Liver (tissue), 8 donors: ENCODE measurements at regions not wholly inside any gene's neighbourhood (a gene's known extent, or its start where the extent isn't known, plus 50 kb on each side); places are given as distances from the start of the nearest gene placed in this dataset.

Experiments used
- DNase-seq: peaks from one replicate; pipeline ENCODE4 v3.0.0-alpha.2; 2017; ENCODE audit warnings: low spot score
- H3K27ac ChIP-seq, 2 donors: one replicate each; pipeline ENCODE4 v1.7.0; 2013; ENCODE audit warnings: inconsistent platforms in 2 of 2, low read length in 2 of 2, control low read depth in 1 of 2, low read depth in 1 of 2, mild to moderate bottlenecking in 1 of 2
- H3K27me3 ChIP-seq, 4 donors: one replicate each; pipeline versions ENCODE4 v1.6.1 to v1.7.0; 2013; ENCODE audit warnings: low read length in 3 of 4, inconsistent platforms in 1 of 4, mild to moderate bottlenecking in 1 of 4, moderate library complexity in 1 of 4; ENCODE audit not compliant: control insufficient read depth in 4 of 4, insufficient read depth in 4 of 4
- H3K36me3 ChIP-seq, 4 donors: one replicate each; pipeline versions ENCODE4 v1.6.1 to v1.7.0; 2013; ENCODE audit warnings: low read length in 3 of 4, mild to moderate bottlenecking in 3 of 4, low read depth in 1 of 4, moderate library complexity in 1 of 4; ENCODE audit not compliant: control insufficient read depth in 4 of 4, insufficient read depth in 3 of 4
- H3K4me1 ChIP-seq, 4 donors: one replicate each; pipeline versions ENCODE4 v1.6.1 to v1.7.0; 2013; ENCODE audit warnings: low read length in 3 of 4, mild to moderate bottlenecking in 3 of 4, moderate library complexity in 1 of 4; ENCODE audit not compliant: control insufficient read depth in 4 of 4, insufficient read depth in 4 of 4
- H3K4me3 ChIP-seq, 3 donors: one replicate each; pipeline versions ENCODE4 v1.6.1 to v1.7.0; 2013; ENCODE audit warnings: low read length in 3 of 3, control low read depth in 1 of 3, low read depth in 1 of 3, mild to moderate bottlenecking in 1 of 3
- H3K9ac ChIP-seq, 2 donors: one replicate each; pipeline ENCODE4 v1.7.0; 2013; ENCODE audit warnings: low read length in 2 of 2, mild to moderate bottlenecking in 2 of 2, moderate library complexity in 2 of 2, control low read depth in 1 of 2, low read depth in 1 of 2
- H3K9me3 ChIP-seq, 4 donors: one replicate each; pipeline versions ENCODE4 v1.6.1 to v1.7.0; 2013; ENCODE audit warnings: low read length in 3 of 4; ENCODE audit not compliant: control insufficient read depth in 4 of 4
- EGR1 ChIP-seq, 2 donors: IDR thresholded peaks; 2 replicates each; pipeline ENCODE4 v1.6.1; 2016 to 2018; ENCODE audit warnings: antibody characterized with exemption in 2 of 2, low read depth in 2 of 2
- FOXA2 ChIP-seq: IDR thresholded peaks from 2 replicates; pipeline ENCODE4 v1.6.1; 2016; ENCODE audit warnings: antibody characterized with exemption
- HNF4A ChIP-seq, 2 donors: conservative IDR thresholded peaks; 2 replicates each; pipeline ENCODE4 v1.6.1; 2016; ENCODE audit warnings: antibody characterized with exemption in 2 of 2, mild to moderate bottlenecking in 2 of 2
- HNF4G ChIP-seq: IDR thresholded peaks from 2 replicates; pipeline ENCODE4 v1.6.1; 2016; ENCODE audit warnings: antibody characterized with exemption
- JUND ChIP-seq, 2 donors: IDR thresholded peaks; 2 replicates each; pipeline ENCODE4 v1.6.1; 2016; ENCODE audit warnings: antibody characterized with exemption in 2 of 2
- NR2F2 ChIP-seq: IDR thresholded peaks from 2 replicates; pipeline ENCODE4 v1.6.1; 2016; ENCODE audit warnings: antibody characterized with exemption
- RAD21 ChIP-seq, 2 donors: IDR thresholded peaks; 2 replicates each; pipeline ENCODE4 v1.6.1; 2016; ENCODE audit warnings: antibody characterized with exemption in 2 of 2, mild to moderate bottlenecking in 2 of 2
- RXRA ChIP-seq, 2 donors: IDR thresholded peaks; 2 replicates each; pipeline ENCODE4 v1.6.1; 2017 to 2018; ENCODE audit warnings: antibody characterized with exemption in 2 of 2, mild to moderate bottlenecking in 1 of 2
- SP1 ChIP-seq: IDR thresholded peaks from 2 replicates; pipeline ENCODE4 v1.6.1; 2018; ENCODE audit warnings: antibody characterized with exemption, mild to moderate bottlenecking
- TAF1 ChIP-seq: conservative IDR thresholded peaks from 2 replicates; pipeline ENCODE4 v1.6.1; 2016; ENCODE audit warnings: antibody characterized with exemption, mild to moderate bottlenecking
- WGBS: extraction: QIAGEN DNeasy Blood & Tissue Kit; methylation state at CpG from one replicate; pipeline ENCODE4 v1.1.7; 2013; 5-methylcytosine and 5-hydroxymethylcytosine counted together
- TF ChIP-seq, protein P1 (sequence below): IDR thresholded peaks from 2 replicates; pipeline ENCODE4 v1.6.1; 2016; ENCODE audit warnings: antibody characterized with exemption, mild to moderate bottlenecking
- TF ChIP-seq, protein P2 (sequence below): fragments of 150-350 bp; IDR thresholded peaks from 2 replicates; pipeline ENCODE4 v1.5.1; 2017; ENCODE audit warnings: improper control_type of control experiment, low read depth, low read length; ENCODE audit not compliant: missing input control
- donor health status: healthy.
- donor health status: healthy.
- donor health status: healthy.
- donor health status: healthy.
- donor health status: healthy.

DNA sequence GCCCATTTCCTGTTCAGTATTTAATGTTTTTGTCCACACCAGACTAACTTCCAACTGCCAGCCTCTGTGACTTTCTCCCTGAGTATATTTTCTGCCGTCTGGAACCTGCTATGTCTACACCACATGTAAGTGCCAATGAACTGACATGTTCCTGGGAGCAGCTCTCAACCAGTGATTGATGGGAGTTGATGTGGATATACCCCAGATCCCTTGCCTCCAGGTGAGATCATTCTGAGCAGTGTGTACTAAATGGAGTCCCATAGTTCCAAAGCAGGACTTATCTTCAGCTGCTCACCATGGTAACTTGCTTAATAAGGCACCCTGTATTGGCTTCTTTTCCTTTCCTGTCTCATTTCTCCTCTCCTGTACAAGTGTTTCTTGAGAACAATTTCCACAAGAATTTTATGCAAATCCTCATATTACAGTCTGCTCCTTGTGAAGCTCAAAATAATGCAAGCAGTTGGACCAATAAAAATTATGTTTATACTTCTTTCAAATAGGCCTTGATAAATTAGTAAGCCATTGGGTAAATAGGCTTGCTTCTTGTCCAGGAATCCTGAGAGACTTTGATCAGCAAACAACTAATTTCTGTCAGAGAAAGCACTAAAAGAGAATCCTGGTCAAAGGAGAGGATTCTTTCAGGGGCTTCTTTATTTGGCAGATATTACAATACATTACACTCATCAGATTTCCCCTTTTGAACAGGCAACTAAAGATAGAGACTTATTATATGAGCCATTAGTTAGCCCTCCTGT, 911.7 kb upstream of the NDST4 start:
- no peak for DNase-seq
- H3K27ac ChIP-seq, result no peak overlapping the region
- WGBS, result 23% methylated on average over 1 of the region's 1 CpG

DNA sequence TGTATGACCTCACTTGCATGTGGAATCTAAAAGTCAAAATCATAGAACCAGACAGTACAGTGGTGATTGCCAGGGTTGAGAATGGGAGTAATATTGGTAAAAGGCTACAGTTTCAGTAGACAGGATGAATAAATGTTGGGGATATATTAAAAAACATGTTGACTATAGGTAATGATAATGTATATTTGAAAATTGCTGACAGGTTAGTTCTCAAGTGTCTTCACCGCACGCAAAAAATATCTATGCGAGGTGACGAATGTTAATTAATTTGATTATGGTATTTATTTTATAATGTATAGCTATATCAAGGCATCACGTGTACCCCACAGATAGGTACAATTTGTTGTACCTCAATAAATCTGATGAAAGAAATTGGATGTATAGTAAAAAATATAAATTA, 909.6 kb upstream of the NDST4 start:
- WGBS, result 97% methylated on average over 5 of the region's 5 CpGs

More for the DNA sequence above, 911.7 kb upstream of the NDST4 start:
- no peaks in the 10 kb centered on the region for H3K27me3 ChIP-seq
- H3K9me3 ChIP-seq, result peaks cover 0 to 4% (median 1%) of the 10 kb centered on the region in 4 donors
- H3K4me1 ChIP-seq, result peaks cover 0 to 9% (median 3%) of the 10 kb centered on the region in 4 donors
- no peaks in the 10 kb centered on the region for H3K36me3 ChIP-seq
- H3K4me3 ChIP-seq, result peak overlapping the region in 1 of 3 donors; percentile 42
- TF ChIP-seq TAF1 (no peak), HNF4G (peak; percentile 27), RXRA (IDR thresholded peaks at IDR 0.05) (no peak), RAD21 (IDR thresholded peaks at IDR 0.05) (no peak), JUND (IDR thresholded peaks at IDR 0.05) (no peak), HNF4A (conservative IDR thresholded peaks at IDR 0.05) (peak; percentile 48 to 64), SP1 (peak; percentile 71), NR2F2 (no peak), EGR1 (IDR thresholded peaks at IDR 0.05; ENCODE audit: low read depth in 2 of 2) (no peak)
- TF ChIP-seq, protein P1, sequence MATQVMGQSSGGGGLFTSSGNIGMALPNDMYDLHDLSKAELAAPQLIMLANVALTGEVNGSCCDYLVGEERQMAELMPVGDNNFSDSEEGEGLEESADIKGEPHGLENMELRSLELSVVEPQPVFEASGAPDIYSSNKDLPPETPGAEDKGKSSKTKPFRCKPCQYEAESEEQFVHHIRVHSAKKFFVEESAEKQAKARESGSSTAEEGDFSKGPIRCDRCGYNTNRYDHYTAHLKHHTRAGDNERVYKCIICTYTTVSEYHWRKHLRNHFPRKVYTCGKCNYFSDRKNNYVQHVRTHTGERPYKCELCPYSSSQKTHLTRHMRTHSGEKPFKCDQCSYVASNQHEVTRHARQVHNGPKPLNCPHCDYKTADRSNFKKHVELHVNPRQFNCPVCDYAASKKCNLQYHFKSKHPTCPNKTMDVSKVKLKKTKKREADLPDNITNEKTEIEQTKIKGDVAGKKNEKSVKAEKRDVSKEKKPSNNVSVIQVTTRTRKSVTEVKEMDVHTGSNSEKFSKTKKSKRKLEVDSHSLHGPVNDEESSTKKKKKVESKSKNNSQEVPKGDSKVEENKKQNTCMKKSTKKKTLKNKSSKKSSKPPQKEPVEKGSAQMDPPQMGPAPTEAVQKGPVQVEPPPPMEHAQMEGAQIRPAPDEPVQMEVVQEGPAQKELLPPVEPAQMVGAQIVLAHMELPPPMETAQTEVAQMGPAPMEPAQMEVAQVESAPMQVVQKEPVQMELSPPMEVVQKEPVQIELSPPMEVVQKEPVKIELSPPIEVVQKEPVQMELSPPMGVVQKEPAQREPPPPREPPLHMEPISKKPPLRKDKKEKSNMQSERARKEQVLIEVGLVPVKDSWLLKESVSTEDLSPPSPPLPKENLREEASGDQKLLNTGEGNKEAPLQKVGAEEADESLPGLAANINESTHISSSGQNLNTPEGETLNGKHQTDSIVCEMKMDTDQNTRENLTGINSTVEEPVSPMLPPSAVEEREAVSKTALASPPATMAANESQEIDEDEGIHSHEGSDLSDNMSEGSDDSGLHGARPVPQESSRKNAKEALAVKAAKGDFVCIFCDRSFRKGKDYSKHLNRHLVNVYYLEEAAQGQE, result no peak
- H3K9ac ChIP-seq, result no peak overlapping the region

More for the DNA sequence above, 909.6 kb upstream of the NDST4 start:
- Histone ChIP-seq H3K27me3 (no peaks in the 10 kb centered on the region), H3K27ac (no peak overlapping the region), H3K36me3 (no peaks in the 10 kb centered on the region), H3K9me3 (peaks cover 0 to 12% (median 4%) of the 10 kb centered on the region in 4 donors), H3K9ac (no peak overlapping the region), H3K4me1 (peaks cover 0 to 9% (median 3%) of the 10 kb centered on the region in 4 donors), H3K4me3 (no peak overlapping the region)
- TF ChIP-seq EGR1 (IDR thresholded peaks at IDR 0.05; ENCODE audit: low read depth in 2 of 2) (no peak), FOXA2 (no peak)
- TF ChIP-seq, protein P2, sequence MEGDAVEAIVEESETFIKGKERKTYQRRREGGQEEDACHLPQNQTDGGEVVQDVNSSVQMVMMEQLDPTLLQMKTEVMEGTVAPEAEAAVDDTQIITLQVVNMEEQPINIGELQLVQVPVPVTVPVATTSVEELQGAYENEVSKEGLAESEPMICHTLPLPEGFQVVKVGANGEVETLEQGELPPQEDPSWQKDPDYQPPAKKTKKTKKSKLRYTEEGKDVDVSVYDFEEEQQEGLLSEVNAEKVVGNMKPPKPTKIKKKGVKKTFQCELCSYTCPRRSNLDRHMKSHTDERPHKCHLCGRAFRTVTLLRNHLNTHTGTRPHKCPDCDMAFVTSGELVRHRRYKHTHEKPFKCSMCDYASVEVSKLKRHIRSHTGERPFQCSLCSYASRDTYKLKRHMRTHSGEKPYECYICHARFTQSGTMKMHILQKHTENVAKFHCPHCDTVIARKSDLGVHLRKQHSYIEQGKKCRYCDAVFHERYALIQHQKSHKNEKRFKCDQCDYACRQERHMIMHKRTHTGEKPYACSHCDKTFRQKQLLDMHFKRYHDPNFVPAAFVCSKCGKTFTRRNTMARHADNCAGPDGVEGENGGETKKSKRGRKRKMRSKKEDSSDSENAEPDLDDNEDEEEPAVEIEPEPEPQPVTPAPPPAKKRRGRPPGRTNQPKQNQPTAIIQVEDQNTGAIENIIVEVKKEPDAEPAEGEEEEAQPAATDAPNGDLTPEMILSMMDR, result no peak
- no peak for DNase-seq
